Esophagus mucosa (tissue), 1 donor: ENCODE measurements at regions not wholly inside any gene's neighbourhood (a gene's known extent, or its start where the extent isn't known, plus 50 kb on each side); places are given as distances from the start of the nearest gene placed in this dataset.
"Not testable (repeated sequence)": the region's sequence is repeated elsewhere in the genome, so short reads cannot be mapped to it uniquely, and the experiment has no call there.

Source experiments
- ATAC-seq: fragments of 200-7000 bp; cut with Tn5 transposase; one replicate; pipeline ENCODE4 v1.9.1; 2020
- donor health status: DM: yes; HTN: yes; CAD: no.

DNA sequence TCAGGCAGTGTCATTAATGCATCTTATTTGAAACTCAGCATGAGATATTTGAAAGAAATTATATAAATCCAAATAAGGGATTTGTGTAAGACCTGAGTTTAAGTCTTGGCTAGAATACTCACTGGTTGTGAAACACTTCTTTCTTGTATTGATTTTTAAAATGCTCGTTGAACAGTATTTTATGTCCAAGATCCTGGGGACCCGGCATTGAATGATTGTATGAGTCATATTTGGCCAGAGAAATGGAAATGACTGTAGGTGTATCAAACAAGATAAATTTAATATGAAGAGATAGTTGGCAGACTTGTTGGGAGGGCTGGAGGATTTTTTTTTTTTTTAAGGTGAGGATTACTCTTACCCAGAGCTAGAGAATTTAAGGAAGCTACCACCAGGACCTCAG is 606.1 kb upstream of the CPEB2 start:
- no peak for ATAC-seq

DNA sequence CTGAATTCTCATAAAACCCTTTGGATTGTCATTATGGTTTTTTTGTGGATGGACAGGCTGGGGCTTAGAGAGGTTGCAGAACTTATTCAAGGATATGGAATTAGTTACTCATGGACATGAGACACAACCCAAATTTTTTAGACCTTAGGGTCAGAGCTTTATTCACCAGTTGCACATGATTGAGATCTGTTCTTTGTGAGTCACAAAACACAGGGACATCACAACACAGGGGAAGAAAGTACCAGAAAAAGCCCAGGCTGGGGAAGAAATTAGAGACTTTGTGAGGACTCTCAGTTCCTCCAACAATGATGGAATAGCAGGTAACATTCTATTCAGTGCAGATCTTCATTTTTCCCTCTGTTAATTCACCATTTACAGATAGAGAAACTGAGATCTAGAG is 602.4 kb upstream of the CPEB2 start:
- ATAC-seq, result no peak

DNA sequence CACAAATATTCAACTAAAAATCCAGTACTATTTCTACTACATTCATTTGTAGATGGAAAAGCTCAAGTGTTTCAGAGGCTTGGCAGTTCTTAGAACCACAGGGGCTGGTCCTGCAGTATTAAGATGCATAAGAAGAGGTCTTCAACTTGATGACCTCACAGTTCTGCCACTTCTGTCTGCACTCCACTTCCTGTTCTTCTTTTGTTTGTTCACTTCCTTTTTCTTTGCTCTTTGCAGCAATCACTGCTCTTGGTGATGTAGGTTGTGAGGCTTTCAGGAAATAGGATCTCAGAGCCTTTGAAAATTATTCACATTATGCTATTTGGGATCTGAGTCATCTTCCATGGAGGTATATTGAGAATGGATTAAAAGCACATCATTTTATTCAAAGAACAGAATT is 602.0 kb upstream of the CPEB2 start:
- ATAC-seq, result peak; percentile 38

DNA sequence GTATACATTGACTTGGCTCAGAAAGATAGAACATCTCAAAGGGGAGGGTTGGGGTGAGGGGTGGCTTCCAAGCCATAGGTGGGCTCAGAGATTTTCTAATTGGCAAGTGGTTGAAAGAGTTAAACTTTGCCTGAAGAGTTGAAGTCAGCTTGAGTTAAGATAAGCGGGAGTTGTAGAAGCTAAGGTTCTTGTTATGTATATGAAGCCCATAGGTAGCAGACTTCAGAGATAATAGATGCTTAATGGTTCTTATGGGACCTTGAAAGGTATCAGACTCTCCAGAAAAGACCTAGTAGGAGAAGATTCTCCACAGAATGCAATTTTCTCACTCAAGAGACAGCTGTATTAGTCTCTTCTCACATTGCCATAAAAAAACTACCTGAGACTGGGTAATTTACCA is 599.1 kb upstream of the CPEB2 start:
- no peak for ATAC-seq

DNA sequence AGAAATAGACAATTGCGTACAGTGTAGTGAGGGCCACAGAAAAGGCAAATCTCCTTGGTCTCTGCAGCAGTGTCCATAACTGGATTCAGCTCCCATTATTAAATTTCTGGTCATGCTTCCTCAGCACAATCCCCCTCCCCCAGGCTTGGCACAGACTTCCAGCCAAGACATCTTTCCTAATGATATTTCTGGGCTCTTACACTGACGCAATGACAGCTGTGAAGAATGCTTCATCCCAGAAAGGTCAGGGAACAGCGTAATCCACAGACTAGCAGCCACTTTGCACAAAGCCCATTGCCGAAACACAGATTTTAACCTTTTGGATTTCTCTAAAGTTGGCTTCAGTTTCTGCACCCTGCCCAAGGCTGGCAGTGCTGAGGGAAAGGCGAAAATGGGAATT is 597.6 kb upstream of the CPEB2 start:
- no peak for ATAC-seq

DNA sequence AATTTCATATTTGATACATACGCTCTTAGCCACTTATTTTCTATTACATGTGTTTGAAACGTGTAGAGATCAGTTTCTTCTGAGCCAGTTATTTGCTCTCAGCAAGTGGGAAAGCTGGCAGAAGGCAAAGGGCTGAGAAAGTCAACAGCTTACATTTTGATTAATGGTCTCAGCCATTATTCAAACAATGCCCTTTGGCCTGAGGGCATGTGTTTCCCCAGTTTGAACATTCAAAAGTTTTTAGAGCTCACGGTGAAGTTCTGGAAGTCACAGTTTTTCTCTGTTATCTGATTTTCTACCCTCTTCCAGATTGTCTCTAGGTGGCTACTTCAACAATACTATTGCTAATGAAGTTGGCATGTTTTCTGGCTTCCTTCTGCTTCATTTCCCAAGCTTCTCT is 591.8 kb upstream of the CPEB2 start:
- ATAC-seq, result no peak

DNA sequence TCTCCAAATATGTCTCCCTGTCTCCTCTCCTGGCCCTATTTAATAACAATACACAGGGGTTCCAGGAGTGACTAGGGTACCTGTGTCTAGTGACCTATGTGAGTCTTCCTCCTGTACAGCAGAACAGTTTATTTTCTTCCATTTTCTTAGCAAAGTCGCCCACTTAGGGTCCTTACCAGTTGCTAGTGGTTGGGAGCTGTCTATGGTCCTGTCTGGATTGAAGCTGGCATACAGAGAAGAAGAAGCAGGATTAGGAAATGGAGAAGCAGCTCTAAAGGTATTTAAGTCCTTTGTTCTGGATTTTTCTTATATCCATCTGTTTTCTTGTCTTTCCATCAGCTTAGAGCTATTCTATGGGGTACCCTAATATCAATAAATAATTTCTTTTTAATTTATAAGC is 587.1 kb upstream of the CPEB2 start:
- ATAC-seq, result no peak

DNA sequence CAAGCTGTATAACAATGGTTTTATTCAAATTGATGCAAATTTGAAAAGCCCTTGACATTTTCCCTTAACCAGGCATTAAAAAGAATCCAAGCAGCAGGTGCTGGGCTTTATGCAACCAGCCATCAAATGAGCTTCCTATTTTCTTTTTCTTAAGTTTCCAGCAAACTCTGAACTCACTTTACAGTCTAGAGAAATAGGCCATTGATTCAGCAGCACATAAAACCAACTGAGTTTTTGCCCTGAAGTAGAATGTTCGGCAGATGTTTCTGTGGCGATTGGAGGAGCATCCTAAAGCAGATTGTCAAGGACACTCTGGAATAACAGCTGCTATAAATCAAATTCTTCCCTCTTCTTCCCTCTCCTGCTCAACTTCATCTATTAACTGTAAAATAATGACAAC is 582.8 kb upstream of the CPEB2 start:
- no peak for ATAC-seq

DNA sequence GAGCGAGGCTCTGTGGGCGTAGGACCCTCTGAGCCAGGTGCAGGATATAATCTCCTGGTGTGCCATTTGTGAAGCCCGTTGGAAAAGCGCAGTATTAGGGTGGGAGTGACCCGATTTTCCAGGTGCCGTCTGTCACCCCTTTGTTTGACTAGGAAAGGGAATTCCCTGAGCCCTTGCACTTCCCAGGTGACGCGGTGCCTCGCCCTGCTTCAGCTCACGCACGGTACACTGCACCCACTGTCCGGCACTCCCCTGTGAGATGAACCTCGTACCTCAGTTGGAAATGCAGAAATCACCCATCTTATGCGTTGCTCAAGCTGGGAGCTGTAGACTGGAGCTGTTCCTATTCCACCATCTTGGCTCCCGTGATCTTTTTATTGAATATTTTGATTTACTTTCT is 576.0 kb upstream of the CPEB2 start:
- not testable (repeated sequence) for ATAC-seq

DNA sequence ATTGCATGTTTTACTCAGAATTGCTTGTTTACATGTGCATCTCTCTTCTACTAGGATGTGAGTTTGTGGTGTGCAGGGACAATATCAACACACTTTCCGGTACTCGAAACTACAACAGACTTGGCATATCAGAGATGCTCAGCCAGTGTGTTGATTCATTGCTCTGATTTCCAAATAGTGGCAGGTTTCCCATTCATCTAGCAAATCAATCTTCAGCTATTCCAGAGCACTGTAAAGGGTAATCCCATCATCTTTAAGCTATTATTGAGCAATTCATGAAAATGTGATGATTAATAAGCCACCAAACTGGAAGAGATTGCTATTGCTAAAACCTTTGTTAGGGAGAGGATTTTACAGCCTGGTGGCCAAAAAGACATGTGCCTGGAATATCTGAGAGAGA is 574.2 kb upstream of the CPEB2 start:
- ATAC-seq, result peak; percentile 92

DNA sequence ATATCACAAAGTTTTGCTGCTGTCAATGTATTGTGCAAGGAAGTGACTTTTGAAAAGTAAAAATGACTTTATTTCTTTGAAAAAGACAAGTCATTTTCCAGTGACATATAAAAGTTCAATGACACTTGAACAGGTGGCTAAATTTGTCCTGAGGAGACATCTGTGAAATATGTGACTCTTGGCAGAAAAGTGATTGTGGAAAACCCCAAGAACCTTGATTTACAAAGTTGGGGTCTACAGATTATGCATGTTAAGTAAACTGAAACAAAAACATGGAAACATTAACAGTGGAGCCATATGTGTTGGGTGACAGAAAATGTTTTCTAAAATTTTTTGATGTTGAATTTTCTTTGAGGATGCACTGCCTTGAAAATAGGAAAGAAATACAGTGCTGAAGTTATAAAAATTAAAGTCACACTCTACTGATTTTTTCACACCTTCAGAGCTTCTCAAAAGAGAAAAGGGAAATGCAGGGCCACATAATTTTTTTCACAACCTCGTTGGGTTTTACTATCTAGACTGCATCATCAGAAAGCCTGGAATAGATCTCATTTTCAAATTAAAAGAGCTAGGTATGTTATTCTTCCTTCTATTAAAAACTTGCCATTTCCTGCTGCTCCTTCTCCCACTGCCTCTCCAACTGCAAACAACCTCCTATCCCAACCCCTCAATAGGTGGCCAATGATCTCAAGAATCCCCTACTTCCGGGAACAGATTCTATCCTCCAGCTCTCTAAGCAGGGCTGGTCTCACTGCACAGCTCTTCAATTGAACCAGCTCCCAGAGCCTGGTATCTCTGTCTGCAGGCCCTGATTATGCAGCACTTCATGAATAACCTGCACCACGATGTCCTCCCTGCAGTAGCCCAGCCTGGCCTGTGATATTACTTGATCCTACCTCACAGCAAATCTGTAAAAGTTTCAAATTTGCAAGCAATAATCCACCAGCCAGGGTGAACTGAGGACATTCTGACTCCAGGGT is 570.8 kb upstream of the CPEB2 start:
- no peak for ATAC-seq

DNA sequence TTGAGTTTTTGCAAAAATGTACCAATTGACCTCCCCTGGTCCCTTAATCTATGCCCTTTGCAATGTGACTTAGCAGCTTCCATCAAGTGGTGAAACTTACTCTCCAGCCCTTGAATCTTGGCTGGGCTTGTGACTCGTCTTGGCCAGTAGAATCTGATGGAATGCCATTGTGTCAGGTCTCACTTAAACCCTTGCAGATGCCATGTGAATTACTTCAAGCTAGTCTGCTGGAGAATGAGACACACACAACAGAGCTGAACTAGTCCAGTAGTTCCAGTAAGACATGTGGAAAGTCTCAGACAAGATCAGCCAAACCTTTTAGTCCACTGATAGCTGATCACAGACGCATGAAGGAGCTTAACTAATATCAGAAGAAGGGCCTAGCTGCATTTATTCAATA is 567.8 kb upstream of the CPEB2 start:
- no peak for ATAC-seq

DNA sequence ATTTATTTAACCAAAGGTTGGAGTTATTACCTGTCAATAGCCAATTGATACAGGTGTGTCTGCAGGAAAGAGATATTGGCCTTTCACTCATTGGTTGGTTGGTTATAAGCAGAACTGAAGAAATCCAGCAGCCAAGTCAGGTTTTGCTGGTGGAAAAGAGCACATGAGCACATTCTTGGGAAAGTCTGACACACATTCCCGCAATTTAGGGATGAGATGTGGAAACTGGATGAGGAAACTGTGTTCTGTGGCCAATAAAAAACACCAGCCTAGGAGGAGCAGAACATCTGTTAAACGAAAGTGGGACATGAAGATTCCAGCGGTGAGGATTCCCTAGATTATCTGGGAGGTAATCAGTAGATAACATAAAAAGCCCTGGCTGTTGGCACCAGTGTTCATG is 567.4 kb upstream of the CPEB2 start:
- ATAC-seq, result no peak

DNA sequence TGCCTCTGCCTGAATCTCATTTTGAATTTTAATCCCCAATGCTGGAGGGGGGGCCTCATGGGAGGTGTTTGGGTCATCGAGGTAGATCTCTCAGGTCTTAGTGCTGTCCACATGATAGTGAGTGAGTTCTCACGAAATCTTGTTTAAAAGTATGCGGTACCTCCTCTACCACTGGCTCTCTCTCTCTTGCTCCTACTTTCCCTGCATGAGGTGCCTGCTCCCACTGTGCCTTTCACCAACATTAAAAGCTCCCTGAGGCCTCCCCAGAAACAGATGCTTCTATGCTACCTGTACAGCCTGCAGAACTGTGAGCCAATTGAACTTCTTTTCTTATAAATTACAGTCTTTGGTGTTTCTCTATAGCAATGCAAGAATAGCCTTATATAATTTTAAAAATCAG is 560.7 kb upstream of the CPEB2 start:
- ATAC-seq, result no peak

DNA sequence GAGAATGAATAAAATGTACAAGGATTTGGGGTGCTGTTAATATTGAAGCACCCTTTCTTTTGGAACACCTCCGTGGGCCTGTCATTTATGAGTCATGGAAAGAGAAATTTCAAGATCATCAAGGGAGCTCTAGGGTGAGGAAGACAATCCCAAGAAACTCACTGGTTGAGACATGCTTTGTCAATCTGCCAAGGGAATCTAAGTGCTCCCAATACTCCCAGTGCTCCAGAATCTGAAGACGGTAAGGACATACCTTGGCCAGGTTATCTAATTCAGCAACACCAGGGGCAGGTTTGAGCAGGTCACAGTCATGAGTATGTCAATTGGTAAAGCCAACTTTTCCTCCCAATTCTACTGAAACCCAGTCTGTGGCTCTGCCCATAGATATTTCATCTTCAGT is 556.4 kb upstream of the CPEB2 start:
- ATAC-seq, result peak; percentile 91

DNA sequence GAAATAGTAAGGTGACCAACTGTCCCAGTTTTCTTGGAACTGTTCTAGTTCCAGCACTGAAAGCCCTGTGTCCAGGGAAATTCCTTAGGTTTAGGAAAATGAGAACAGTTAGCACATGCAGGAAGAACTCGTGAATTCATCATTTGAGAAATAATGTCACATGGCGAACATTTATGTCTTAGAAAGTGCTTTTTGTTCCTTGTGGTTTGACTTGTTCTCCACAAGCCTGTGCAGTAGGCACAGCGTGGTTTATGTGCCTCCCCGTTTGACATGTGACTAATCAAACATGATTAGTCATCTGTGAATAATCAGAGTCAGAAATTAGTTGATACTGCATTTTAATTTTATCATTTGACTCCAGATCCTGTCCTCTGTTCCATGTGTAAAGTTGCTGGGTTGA is 556.0 kb upstream of the CPEB2 start:
- ATAC-seq, result peak; percentile 95

DNA sequence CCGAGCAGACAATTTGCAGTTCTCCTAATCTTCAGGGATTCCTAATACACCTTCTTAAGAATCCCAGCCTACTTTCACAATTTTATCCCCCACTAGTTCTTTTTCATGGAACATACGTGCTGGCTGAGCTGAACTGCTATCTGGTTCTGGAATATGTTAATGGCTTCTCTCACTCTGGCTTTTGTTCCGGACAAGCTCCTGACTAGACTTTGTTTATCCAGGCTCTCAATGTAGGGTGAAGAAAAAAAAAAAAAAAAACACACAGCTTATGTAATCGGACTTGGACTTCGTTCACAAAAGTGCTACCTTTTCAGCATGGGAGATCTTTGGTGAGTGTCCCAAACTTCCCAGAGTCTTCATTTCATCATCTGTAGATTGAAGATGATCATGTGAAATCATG is 555.4 kb upstream of the CPEB2 start:
- ATAC-seq, result no peak

DNA sequence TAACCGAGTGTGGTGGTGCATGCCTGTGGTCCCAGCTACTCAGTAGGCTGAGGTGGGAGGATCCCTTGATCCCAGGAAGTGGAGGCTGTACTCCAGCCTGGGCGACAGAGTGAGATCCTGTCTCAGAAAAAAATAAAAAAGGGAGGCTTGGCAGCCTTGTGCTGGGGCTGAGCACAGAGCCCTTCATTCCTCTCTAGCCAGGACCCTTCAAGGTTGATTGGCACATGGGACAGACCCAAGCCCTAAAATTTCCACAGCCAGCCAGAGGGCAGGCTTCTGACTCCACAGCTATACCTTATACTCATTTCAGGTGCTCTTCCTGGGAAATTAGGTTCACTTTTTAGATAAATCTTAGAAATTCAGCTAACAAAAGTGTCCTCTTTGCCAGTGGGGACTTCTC is 553.0 kb upstream of the CPEB2 start:
- no peak for ATAC-seq

DNA sequence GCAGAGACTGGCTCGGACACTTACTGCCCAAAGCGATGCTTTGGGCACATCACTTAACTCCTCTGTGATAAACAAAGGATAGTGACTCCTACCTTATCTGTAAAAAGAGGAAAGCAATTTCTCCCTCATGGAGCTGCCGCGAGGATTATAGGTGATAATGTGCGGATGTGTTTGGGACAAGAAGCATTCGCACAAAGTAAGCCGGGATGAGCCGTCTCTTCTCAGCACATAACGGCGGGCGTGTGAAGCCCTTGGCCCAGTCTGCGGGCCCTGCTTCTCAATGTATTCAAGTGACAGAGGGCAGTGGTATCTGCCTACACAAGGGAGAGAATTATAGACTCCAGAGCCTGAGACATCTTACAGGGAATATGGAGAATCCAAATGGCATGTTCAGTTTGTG is 550.3 kb upstream of the CPEB2 start:
- ATAC-seq, result no peak

DNA sequence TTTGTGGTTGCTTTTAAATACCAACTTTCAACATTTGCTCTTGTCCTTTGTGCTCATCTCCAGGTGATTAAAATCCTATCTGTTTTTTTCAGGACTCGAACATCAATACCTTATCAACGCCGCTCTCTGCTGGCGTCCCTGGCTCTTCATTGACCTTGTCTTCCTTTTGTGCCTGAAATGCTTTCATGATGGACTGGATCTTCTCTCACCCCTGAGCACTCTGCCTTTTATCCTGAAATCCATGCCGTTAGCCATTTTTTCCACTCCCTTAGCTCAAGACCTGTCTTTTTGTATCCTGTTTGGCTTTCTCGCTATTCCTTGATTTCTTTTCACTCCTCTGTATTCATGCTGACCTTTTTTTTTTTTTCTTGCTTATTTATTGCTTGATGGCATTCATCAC is 549.5 kb upstream of the CPEB2 start:
- ATAC-seq, result no peak

DNA sequence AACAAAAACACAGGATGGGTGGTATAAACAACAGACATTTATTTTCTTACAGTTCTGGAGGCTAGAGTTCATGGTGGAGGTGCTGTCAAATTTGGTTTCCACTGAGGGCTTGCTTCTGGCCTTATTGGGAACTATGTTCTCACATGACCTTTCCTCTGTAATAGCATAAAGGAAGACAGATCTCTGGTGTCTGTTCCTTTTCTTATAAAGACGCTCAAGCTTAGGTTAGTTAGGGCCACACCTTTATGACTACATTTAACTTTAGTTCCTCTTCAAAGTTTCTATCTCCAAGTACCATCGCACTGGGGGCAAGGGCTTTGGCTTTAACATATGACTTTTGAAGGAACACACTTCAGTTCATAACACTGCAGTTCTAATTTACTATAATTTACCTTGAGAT is 543.8 kb upstream of the CPEB2 start:
- ATAC-seq, result no peak

DNA sequence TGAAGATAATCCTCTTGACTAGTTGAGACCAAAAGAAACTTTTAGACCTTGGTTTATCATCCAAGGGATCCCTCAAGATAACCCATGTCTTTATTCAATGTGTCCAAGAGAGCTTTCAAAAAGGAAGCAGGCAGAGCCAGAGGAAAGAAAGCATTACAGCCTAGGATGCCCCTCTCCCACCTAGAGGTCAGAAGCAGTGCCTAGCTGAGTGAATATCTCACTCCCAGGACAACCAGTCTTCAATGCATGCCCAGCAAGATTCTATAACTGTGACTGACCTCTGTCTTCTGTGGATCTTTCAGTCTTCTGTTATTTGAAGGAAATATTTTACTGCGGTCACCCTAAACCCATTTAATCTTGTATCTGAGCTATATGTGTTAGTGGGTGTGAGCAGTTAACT is 537.2 kb upstream of the CPEB2 start:
- ATAC-seq, result no peak

DNA sequence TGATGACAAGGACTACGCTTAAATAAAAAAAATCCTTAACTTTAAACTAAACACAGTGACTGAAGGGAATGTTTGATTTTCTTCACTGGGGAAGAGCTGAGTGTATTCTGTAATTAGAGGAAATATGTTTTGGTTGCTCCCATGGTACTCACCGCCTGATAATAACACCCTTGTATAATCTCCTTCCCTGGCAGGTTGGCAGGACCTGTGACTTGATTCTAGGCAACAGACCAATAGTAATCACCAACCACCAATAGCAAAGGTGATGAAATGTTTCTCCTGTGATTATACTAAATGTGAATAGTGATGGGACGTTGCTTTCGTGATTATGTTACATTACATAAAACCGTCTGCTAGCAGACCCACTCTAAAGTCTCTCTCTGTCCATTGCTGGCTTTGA is 536.8 kb upstream of the CPEB2 start:
- ATAC-seq, result no peak

DNA sequence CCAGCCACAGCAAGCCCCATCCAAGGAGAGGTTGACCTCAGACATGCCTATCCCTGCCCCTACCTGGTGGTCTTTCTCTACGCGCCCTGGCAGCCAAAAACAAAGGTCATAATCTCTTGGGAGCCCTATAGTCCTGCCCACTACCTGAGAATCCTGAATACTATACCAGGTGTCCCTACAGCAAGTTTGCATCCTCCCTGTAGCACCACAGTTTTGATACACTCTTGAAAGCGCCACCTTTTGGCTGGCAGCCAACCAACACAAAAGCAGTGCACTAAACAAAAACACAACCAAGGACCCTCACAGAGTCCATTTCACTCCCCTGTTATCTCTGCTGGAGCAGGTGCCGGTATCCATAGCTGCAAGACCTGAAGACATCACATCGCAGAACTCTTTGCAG is 523.8 kb upstream of the CPEB2 start:
- ATAC-seq, result no peak

DNA sequence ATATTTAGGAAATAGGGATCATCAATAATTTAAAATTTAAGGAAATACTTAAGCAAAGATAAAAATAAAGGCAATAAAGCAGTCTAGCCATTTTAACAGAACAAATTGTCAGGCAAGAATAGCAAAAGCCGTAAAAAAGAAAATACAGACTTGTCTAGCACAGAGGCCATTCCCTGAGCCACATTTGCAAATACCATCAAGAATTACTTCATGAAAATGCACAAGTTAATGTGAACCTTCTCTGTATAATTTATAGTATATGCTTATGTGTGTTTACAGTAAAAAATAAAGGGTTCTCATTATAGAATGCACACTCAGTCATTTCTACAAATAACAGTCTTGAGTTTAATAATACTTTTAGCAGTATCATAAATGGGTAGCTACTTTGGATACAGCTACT is 505.9 kb upstream of the CPEB2 start:
- ATAC-seq, result no peak
